Spleen (tissue), 7 donors: ENCODE measurements at regions not wholly inside any gene's neighbourhood (a gene's known extent, or its start where the extent isn't known, plus 50 kb on each side); places are given as distances from the start of the nearest gene placed in this dataset.

Source experiments
- CTCF ChIP-seq, 11 experiments: fragments of 200-600 bp in 7 of 11; fragments of 450-650 bp in 4 of 11; sonication (generic) in 4 of 11; IDR thresholded peaks in 8 of 11; conservative IDR thresholded peaks in 3 of 11; 1 replicate in 7 of 11; 2 replicates in 4 of 11; pipeline versions ENCODE4 v1.4.0 to v1.8.0; 2016 to 2021; ENCODE audit warnings: antibody characterized with exemption in 11 of 11, inconsistent platforms in 4 of 11, mild to moderate bottlenecking in 1 of 11
- POLR2A ChIP-seq, 3 donors: fragments of 450-650 bp; IDR thresholded peaks; one replicate each; pipeline ENCODE4 v1.5.1; 2017; ENCODE audit warnings: antibody characterized with exemption in 3 of 3, mild to moderate bottlenecking in 1 of 3
- donor health status: DM: no; HTN: no; CAD: no; lungs with moderate emphysema.
- donor health status: DM: no; HTN: no; CAD: no.
- donor health status: DM: no; HTN: no; CAD: no.

GRCh38 chr18:61738042-61738441, 154.8 kb downstream of the RNF152 start:
- TF ChIP-seq CTCF (IDR thresholded peaks at IDR 0.05 in 8 of 11, conservative IDR thresholded peaks at IDR 0.05 in 3 of 11), result no peak
- no peak for TF ChIP-seq POLR2A (IDR thresholded peaks at IDR 0.05)
